Kidney (tissue), 13 donors: ENCODE measurements at regions not wholly inside any gene's neighbourhood (a gene's known extent, or its start where the extent isn't known, plus 50 kb on each side); places are given as distances from the start of the nearest gene placed in this dataset.

Experiments
- DNase-seq, 5 donors: peaks; one replicate each; pipeline ENCODE4 v3.0.0-alpha.2; 2013 to 2020
- FAIRE-seq: peaks from 2 replicates; lab custom pipeline; 2012; peaks lifted over from hg19 to GRCh38; lab: Jason Lieb, UNC
- H3K27ac ChIP-seq, 2 donors: one replicate each; pipeline ENCODE4 v1.7.0; 2013; ENCODE audit warnings: low read depth in 2 of 2, low read length in 2 of 2, inconsistent platforms in 1 of 2
- H3K27me3 ChIP-seq: one replicate; pipeline ENCODE4 v1.7.1; 2013; ENCODE audit warnings: low read length, inconsistent platforms; ENCODE audit not compliant: control insufficient read depth, insufficient read depth
- H3K36me3 ChIP-seq, 3 donors: one replicate each; pipeline versions ENCODE4 v1.7.0 to v1.7.1; 2013; ENCODE audit warnings: low read length in 3 of 3, control low read depth in 1 of 3, inconsistent platforms in 1 of 3; ENCODE audit not compliant: insufficient read depth in 3 of 3, control insufficient read depth in 2 of 3
- H3K4me1 ChIP-seq, 3 donors: one replicate each; pipeline versions ENCODE4 v1.7.0 to v1.7.1; 2013; ENCODE audit warnings: low read length in 3 of 3, inconsistent platforms in 1 of 3, low read depth in 1 of 3; ENCODE audit not compliant: control insufficient read depth in 2 of 3, insufficient read depth in 2 of 3
- H3K4me3 ChIP-seq, 3 donors: one replicate each; pipeline versions ENCODE4 v1.7.0 to v1.8.1; 2013; ENCODE audit warnings: low read length in 3 of 3, control low read depth in 1 of 3, inconsistent platforms in 1 of 3
- H3K9ac ChIP-seq, 3 donors: one replicate each; pipeline versions ENCODE4 v1.7.0 to v1.7.1; 2013; ENCODE audit warnings: low read length in 3 of 3, control low read depth in 1 of 3, inconsistent platforms in 1 of 3
- H3K9me3 ChIP-seq, 3 donors: one replicate each; pipeline versions ENCODE4 v1.7.0 to v1.7.1; 2013; ENCODE audit warnings: low read length in 3 of 3, control low read depth in 1 of 3, inconsistent platforms in 1 of 3; ENCODE audit not compliant: control insufficient read depth in 2 of 3, insufficient read depth in 1 of 3
- CTCF ChIP-seq: IDR thresholded peaks from 3 replicates; pipeline ENCODE4 v1.5.1; 2012; ENCODE audit warnings: mild to moderate bottlenecking, moderate library complexity, borderline replicate concordance; ENCODE audit not compliant: insufficient read depth; ENCODE audit errors: extremely low read depth
- intact Hi-C: fragments of 100-400 bp; cut with DNase I; formaldehyde crosslinking; loops from one replicate; pipeline ENCODE4 v1.11.1; 2022
- donor health status: control.
- donor health status: control.
- donor health status: control.
- donor health status: control.
- donor health status: control.
- donor health status: DM: yes; HTN: yes; CAD: no.
- donor health status: Normal renal cell carcinoma (clear cell type).

GRCh38 chr11:119941171-119941570 is 196.7 kb downstream of the TRIM29 start:
- H3K9ac ChIP-seq, result no peak overlapping the region
- H3K27me3 ChIP-seq, result no peaks in the 10 kb centered on the region
- no peak overlapping the region for H3K4me3 ChIP-seq
- H3K36me3 ChIP-seq, result no peaks in the 10 kb centered on the region
- H3K9me3 ChIP-seq, result no peaks in the 10 kb centered on the region
- intact Hi-C loops, result no loop called here
- no peak for DNase-seq
- no peaks in the 10 kb centered on the region for H3K4me1 ChIP-seq
- peak overlapping the region; percentile 1 to 42 for H3K27ac ChIP-seq
- FAIRE-seq, result no peak
- TF ChIP-seq CTCF, result no peak

GRCh38 chr11:119940401-119940976 is 197.4 kb downstream of the TRIM29 start:
- Histone ChIP-seq H3K36me3 (no peaks in the 10 kb centered on the region), H3K27me3 (no peaks in the 10 kb centered on the region), H3K9ac (no peak overlapping the region), H3K4me1 (no peaks in the 10 kb centered on the region), H3K9me3 (no peaks in the 10 kb centered on the region), H3K27ac (peak overlapping the region in 1 of 2 donors; percentile 42), H3K4me3 (no peak overlapping the region)
- intact Hi-C loops, result no loop called here
- no peak for TF ChIP-seq CTCF
- FAIRE-seq (no peak), DNase-seq (no peak)

GRCh38 chr11:119937412-119937811 is 200.5 kb downstream of the TRIM29 start:
- no peak for FAIRE-seq
- Histone ChIP-seq H3K9me3 (no peaks in the 10 kb centered on the region), H3K9ac (no peak overlapping the region), H3K4me1 (no peaks in the 10 kb centered on the region), H3K36me3 (no peaks in the 10 kb centered on the region), H3K27me3 (no peaks in the 10 kb centered on the region), H3K4me3 (no peak overlapping the region), H3K27ac (no peak overlapping the region)
- no peak for TF ChIP-seq CTCF
- intact Hi-C loops, result no loop called here
- no peak for DNase-seq

GRCh38 chr11:119936426-119936825 is 201.5 kb downstream of the TRIM29 start:
- intact Hi-C loops, result no loop called here
- FAIRE-seq, result no peak
- H3K36me3 ChIP-seq, result no peaks in the 10 kb centered on the region

More at GRCh38 chr11:119936426-119936825, 201.5 kb downstream of the TRIM29 start:
- Histone ChIP-seq H3K4me1 (no peaks in the 10 kb centered on the region), H3K9me3 (no peaks in the 10 kb centered on the region), H3K27ac (no peak overlapping the region), H3K9ac (no peak overlapping the region), H3K4me3 (no peak overlapping the region), H3K27me3 (no peaks in the 10 kb centered on the region)
- TF ChIP-seq CTCF, result no peak
- no peak for DNase-seq
